GM12873 (cell line): ENCODE measurements at regions not wholly inside any gene's neighbourhood (a gene's known extent, or its start where the extent isn't known, plus 50 kb on each side); places are given as distances from the start of the nearest gene placed in this dataset.
A peak's percentile ranks its signal among the peaks of the same experiment; 100 is the strongest.

Source experiments
- CTCF ChIP-seq: IDR thresholded peaks from 2 replicates; pipeline ENCODE4 v1.5.1; 2012; ENCODE audit warnings: low read depth, mild to moderate bottlenecking, moderate library complexity, low read length, control low read depth; ENCODE audit not compliant: insufficient read depth; ENCODE audit errors: missing control alignments

- no peak for TF ChIP-seq CTCF
These were observed 101.8 kb upstream of the MAP2 start for GRCh38 chr2:209322041-209322440.

- no peak for TF ChIP-seq CTCF
These were observed 100.8 kb upstream of the MAP2 start for GRCh38 chr2:209322905-209323512.

- TF ChIP-seq CTCF, result no peak
These were observed 100.1 kb upstream of the MAP2 start for GRCh38 chr2:209323738-209324137.

DNA sequence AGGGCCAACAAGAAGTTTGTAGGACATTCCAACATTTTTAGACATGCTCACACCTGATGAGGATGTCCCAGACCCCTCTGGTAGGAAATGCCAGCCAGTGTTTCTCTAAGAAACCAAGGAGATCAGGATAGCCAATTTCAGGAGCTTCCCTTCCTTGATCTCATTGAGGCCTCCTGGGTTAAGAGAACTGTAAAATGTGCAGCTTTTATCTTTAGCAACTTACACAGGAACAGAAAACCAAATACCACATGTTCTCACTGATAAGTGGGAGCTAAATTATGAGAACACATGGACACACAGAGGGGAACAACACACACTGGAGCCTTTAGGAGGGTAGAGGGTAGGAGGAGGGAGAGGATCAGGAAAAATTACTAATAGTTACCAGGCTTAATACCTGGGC is 99.6 kb upstream of the MAP2 start:
- TF ChIP-seq CTCF, result no peak

DNA sequence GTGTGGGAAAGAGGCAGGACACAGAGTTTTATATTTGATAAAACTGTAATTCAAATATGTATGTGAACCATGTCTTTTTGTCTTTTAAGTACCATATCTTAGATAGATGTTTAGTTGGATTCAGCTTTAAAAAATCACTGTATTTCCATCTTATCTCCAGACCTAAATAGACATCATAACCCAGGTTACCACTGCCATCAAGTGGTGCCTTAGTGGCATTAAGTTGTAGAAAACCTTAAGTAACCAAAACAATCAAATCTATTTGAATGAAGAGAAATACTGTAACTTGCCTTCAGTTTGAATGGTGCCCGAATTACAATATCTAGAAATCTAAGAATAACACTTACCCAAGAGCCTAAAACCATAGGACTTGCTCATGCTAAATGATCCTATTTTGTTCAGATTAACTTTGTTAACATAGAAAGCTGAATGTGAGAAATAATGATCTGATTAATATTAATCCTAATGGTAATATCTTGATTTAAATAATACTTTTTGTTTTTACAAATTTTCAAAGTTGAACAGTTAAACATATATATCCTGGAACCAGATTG is 92.5 kb upstream of the MAP2 start:
- TF ChIP-seq CTCF, result peak; percentile 31

- TF ChIP-seq CTCF, result peak; percentile 79
These were observed 89.4 kb upstream of the MAP2 start for GRCh38 chr2:209334188-209335017.

- TF ChIP-seq CTCF, result no peak
These were observed 83.3 kb upstream of the MAP2 start for GRCh38 chr2:209340522-209340921.
